ENCODE measurements at regions not wholly inside any gene's neighbourhood (a gene's known extent, or its start where the extent isn't known, plus 50 kb on each side); places are given as distances from the start of the nearest gene placed in this dataset.
"Not testable (repeated sequence)": the region's sequence is repeated elsewhere in the genome, so short reads cannot be mapped to it uniquely, and the experiment has no call there.

GRCh38 chr12:127811988-127812387 lies 455.0 kb upstream of the TMEM132C start:
- Histone ChIP-seq H3K27me3 (ENCODE audit: control insufficient read depth, insufficient read depth, low read length) (no peaks in the 10 kb centered on the region), H3K4me3 (ENCODE audit: low read length) (no peak overlapping the region), H3K4me1 (ENCODE audit: control insufficient read depth, insufficient read depth, low read length) (peaks cover 7% of the 10 kb centered on the region), H3K9ac (ENCODE audit: low read length) (no peak overlapping the region), H3K36me3 (ENCODE audit: control insufficient read depth, insufficient read depth, low read length) (no peaks in the 10 kb centered on the region), H3K27ac (ENCODE audit: low read depth, low read length) (no peak overlapping the region)

- Histone ChIP-seq H3K4me3 (ENCODE audit: low read length) (no peak overlapping the region), H3K27ac (ENCODE audit: low read depth, low read length) (no peak overlapping the region), H3K36me3 (ENCODE audit: control insufficient read depth, insufficient read depth, low read length) (no peaks in the 10 kb centered on the region), H3K9ac (ENCODE audit: low read length) (no peak overlapping the region), H3K27me3 (ENCODE audit: control insufficient read depth, insufficient read depth, low read length) (no peaks in the 10 kb centered on the region), H3K4me1 (ENCODE audit: control insufficient read depth, insufficient read depth, low read length) (peaks cover 7% of the 10 kb centered on the region)
Observed at GRCh38 chr12:127813147-127813546, 453.8 kb upstream of the TMEM132C start.

- Histone ChIP-seq H3K4me3 (ENCODE audit: low read length) (no peak overlapping the region), H3K4me1 (ENCODE audit: control insufficient read depth, insufficient read depth, low read length) (no peaks in the 10 kb centered on the region), H3K27ac (ENCODE audit: low read depth, low read length) (no peak overlapping the region), H3K9ac (ENCODE audit: low read length) (no peak overlapping the region), H3K36me3 (ENCODE audit: control insufficient read depth, insufficient read depth, low read length) (no peaks in the 10 kb centered on the region), H3K27me3 (ENCODE audit: control insufficient read depth, insufficient read depth, low read length) (no peaks in the 10 kb centered on the region)
Observed at GRCh38 chr12:127819056-127819455, 447.9 kb upstream of the TMEM132C start.

- H3K27me3 ChIP-seq (ENCODE audit: control insufficient read depth, insufficient read depth, low read length), result no peaks in the 10 kb centered on the region
- H3K27ac ChIP-seq (ENCODE audit: low read depth, low read length), result no peak overlapping the region
- H3K9ac ChIP-seq (ENCODE audit: low read length), result no peak overlapping the region
- H3K36me3 ChIP-seq (ENCODE audit: control insufficient read depth, insufficient read depth, low read length), result no peaks in the 10 kb centered on the region
- no peak overlapping the region for H3K4me3 ChIP-seq (ENCODE audit: low read length)
- no peaks in the 10 kb centered on the region for H3K4me1 ChIP-seq (ENCODE audit: control insufficient read depth, insufficient read depth, low read length)
Observed at GRCh38 chr12:127820271-127820670, 446.7 kb upstream of the TMEM132C start.

- no peak overlapping the region for H3K27ac ChIP-seq (ENCODE audit: low read depth, low read length)
- H3K4me1 ChIP-seq (ENCODE audit: control insufficient read depth, insufficient read depth, low read length), result no peaks in the 10 kb centered on the region
- no peak overlapping the region for H3K9ac ChIP-seq (ENCODE audit: low read length)
- H3K27me3 ChIP-seq (ENCODE audit: control insufficient read depth, insufficient read depth, low read length), result no peaks in the 10 kb centered on the region
- no peaks in the 10 kb centered on the region for H3K36me3 ChIP-seq (ENCODE audit: control insufficient read depth, insufficient read depth, low read length)
- no peak overlapping the region for H3K4me3 ChIP-seq (ENCODE audit: low read length)
Observed at GRCh38 chr12:127820846-127821245, 446.1 kb upstream of the TMEM132C start.

- Histone ChIP-seq H3K4me3 (ENCODE audit: low read length) (no peak overlapping the region), H3K36me3 (ENCODE audit: control insufficient read depth, insufficient read depth, low read length) (no peaks in the 10 kb centered on the region), H3K27me3 (ENCODE audit: control insufficient read depth, insufficient read depth, low read length) (no peaks in the 10 kb centered on the region), H3K27ac (ENCODE audit: low read depth, low read length) (no peak overlapping the region), H3K4me1 (ENCODE audit: control insufficient read depth, insufficient read depth, low read length) (no peaks in the 10 kb centered on the region), H3K9ac (ENCODE audit: low read length) (no peak overlapping the region)
Observed at GRCh38 chr12:127822809-127823411, 444.1 kb upstream of the TMEM132C start.

- H3K27ac ChIP-seq (ENCODE audit: low read depth, low read length), result no peak overlapping the region
Observed at GRCh38 chr12:127823801-127824200, 443.2 kb upstream of the TMEM132C start.

GRCh38 chr12:127829281-127830064 lies 437.5 kb upstream of the TMEM132C start:
- no peak overlapping the region for H3K27ac ChIP-seq (ENCODE audit: low read depth, low read length)
- no peak overlapping the region for H3K4me3 ChIP-seq (ENCODE audit: low read length)
- no peaks in the 10 kb centered on the region for H3K36me3 ChIP-seq (ENCODE audit: control insufficient read depth, insufficient read depth, low read length)
- H3K4me1 ChIP-seq (ENCODE audit: control insufficient read depth, insufficient read depth, low read length), result no peaks in the 10 kb centered on the region
- H3K27me3 ChIP-seq (ENCODE audit: control insufficient read depth, insufficient read depth, low read length), result no peaks in the 10 kb centered on the region
- H3K9ac ChIP-seq (ENCODE audit: low read length), result no peak overlapping the region

More at GRCh38 chr12:127823801-127824200, 443.2 kb upstream of the TMEM132C start:
- H3K4me1 ChIP-seq (ENCODE audit: control insufficient read depth, insufficient read depth, low read length), result no peaks in the 10 kb centered on the region
- no peak overlapping the region for H3K9ac ChIP-seq (ENCODE audit: low read length)
- H3K36me3 ChIP-seq (ENCODE audit: control insufficient read depth, insufficient read depth, low read length), result no peaks in the 10 kb centered on the region
- no peaks in the 10 kb centered on the region for H3K27me3 ChIP-seq (ENCODE audit: control insufficient read depth, insufficient read depth, low read length)
- no peak overlapping the region for H3K4me3 ChIP-seq (ENCODE audit: low read length)

GRCh38 chr12:127830065-127830460 lies 436.9 kb upstream of the TMEM132C start:
- no peak overlapping the region for H3K9ac ChIP-seq (ENCODE audit: low read length)
- H3K36me3 ChIP-seq (ENCODE audit: control insufficient read depth, insufficient read depth, low read length), result no peaks in the 10 kb centered on the region
- H3K4me3 ChIP-seq (ENCODE audit: low read length), result no peak overlapping the region
- H3K27me3 ChIP-seq (ENCODE audit: control insufficient read depth, insufficient read depth, low read length), result no peaks in the 10 kb centered on the region
- H3K27ac ChIP-seq (ENCODE audit: low read depth, low read length), result no peak overlapping the region
- H3K4me1 ChIP-seq (ENCODE audit: control insufficient read depth, insufficient read depth, low read length), result no peaks in the 10 kb centered on the region

GRCh38 chr12:127830730-127831129 lies 436.2 kb upstream of the TMEM132C start:
- Histone ChIP-seq H3K27me3 (ENCODE audit: control insufficient read depth, insufficient read depth, low read length) (no peaks in the 10 kb centered on the region), H3K9ac (ENCODE audit: low read length) (no peak overlapping the region), H3K4me3 (ENCODE audit: low read length) (no peak overlapping the region), H3K27ac (ENCODE audit: low read depth, low read length) (no peak overlapping the region), H3K36me3 (ENCODE audit: control insufficient read depth, insufficient read depth, low read length) (no peaks in the 10 kb centered on the region), H3K4me1 (ENCODE audit: control insufficient read depth, insufficient read depth, low read length) (no peaks in the 10 kb centered on the region)

- Histone ChIP-seq H3K9ac (ENCODE audit: low read length) (no peak overlapping the region), H3K27ac (ENCODE audit: low read depth, low read length) (no peak overlapping the region), H3K4me3 (ENCODE audit: low read length) (no peak overlapping the region), H3K27me3 (ENCODE audit: control insufficient read depth, insufficient read depth, low read length) (no peaks in the 10 kb centered on the region), H3K36me3 (ENCODE audit: control insufficient read depth, insufficient read depth, low read length) (no peaks in the 10 kb centered on the region), H3K4me1 (ENCODE audit: control insufficient read depth, insufficient read depth, low read length) (no peaks in the 10 kb centered on the region)
Observed at GRCh38 chr12:127832172-127832571, 434.8 kb upstream of the TMEM132C start.

- not testable (repeated sequence) for H3K9ac ChIP-seq (ENCODE audit: low read length); H3K36me3 ChIP-seq (ENCODE audit: control insufficient read depth, insufficient read depth, low read length); H3K27ac ChIP-seq (ENCODE audit: low read depth, low read length); H3K4me3 ChIP-seq (ENCODE audit: low read length); H3K4me1 ChIP-seq (ENCODE audit: control insufficient read depth, insufficient read depth, low read length); H3K27me3 ChIP-seq (ENCODE audit: control insufficient read depth, insufficient read depth, low read length)
Observed at GRCh38 chr12:127836802-127837201, 430.2 kb upstream of the TMEM132C start.

GRCh38 chr12:127857661-127858060 lies 409.3 kb upstream of the TMEM132C start:
- H3K36me3 ChIP-seq (ENCODE audit: control insufficient read depth, insufficient read depth, low read length), result no peaks in the 10 kb centered on the region
- H3K9ac ChIP-seq (ENCODE audit: low read length), result no peak overlapping the region
- no peaks in the 10 kb centered on the region for H3K4me1 ChIP-seq (ENCODE audit: control insufficient read depth, insufficient read depth, low read length)
- H3K27ac ChIP-seq (ENCODE audit: low read depth, low read length), result no peak overlapping the region
- H3K27me3 ChIP-seq (ENCODE audit: control insufficient read depth, insufficient read depth, low read length), result no peaks in the 10 kb centered on the region
- no peak overlapping the region for H3K4me3 ChIP-seq (ENCODE audit: low read length)

Data from rectal smooth muscle tissue (tissue), 1 donor.